HEK293 (cell line): ENCODE measurements at regions not wholly inside any gene's neighbourhood (a gene's known extent, or its start where the extent isn't known, plus 50 kb on each side); places are given as distances from the start of the nearest gene placed in this dataset.

ENCODE experiments used
- CTCF ChIA-PET: fragments of 350-600 bp; formaldehyde crosslinking; extraction: SDS; loops from one replicate; lab custom pipeline; 2021; ENCODE audit warnings: antibody characterized with exemption; lab: Yijun Ruan, JAX
- POLR2A ChIA-PET: fragments of 300-600 bp; formaldehyde crosslinking; extraction: SDS; loops from one replicate; lab custom pipeline; 2020; ENCODE audit warnings: antibody characterized with exemption, inconsistent platforms; lab: Yijun Ruan, JAX
- H3K27ac ChIP-seq: fragments of 200-500 bp; sonication (Bioruptor generic); 2 replicates; pipeline ENCODE4 v1.5.1; 2014; ENCODE audit warnings: low read depth, low read length, control low read depth, inconsistent platforms; ENCODE audit errors: extremely low read depth
- H3K36me3 ChIP-seq, 2 experiments: fragments of 200-500 bp in 1 of 2; sonication (Bioruptor generic) in 1 of 2; 1 replicate in 1 of 2; 2 replicates in 1 of 2; pipeline ENCODE4 v1.5.1; 2014 to 2017; ENCODE audit warnings: inconsistent platforms in 2 of 2, low read length in 2 of 2; ENCODE audit not compliant: control insufficient read depth in 2 of 2, insufficient read depth in 1 of 2
- H3K4me1 ChIP-seq: fragments of 200-500 bp; sonication (Bioruptor generic); 2 replicates; pipeline ENCODE4 v1.5.1; 2014; ENCODE audit warnings: mild to moderate bottlenecking, low read length, inconsistent platforms; ENCODE audit not compliant: control insufficient read depth, insufficient read depth
- H3K4me3 ChIP-seq: 2 replicates; pipeline ENCODE4 v1.5.1; 2011; ENCODE audit warnings: low read depth, mild to moderate bottlenecking, control low read depth, low read length, moderate library complexity
- H3K9me3 ChIP-seq: fragments of 200-500 bp; sonication (Bioruptor generic); 2 replicates; pipeline ENCODE4 v1.5.1; 2014; ENCODE audit warnings: low read depth, low read length, inconsistent platforms; ENCODE audit not compliant: control insufficient read depth, insufficient read depth
- HOXD13 ChIP-seq: sonication (generic); formaldehyde crosslinking; IDR thresholded peaks from 2 replicates; pipeline ENCODE4 v1.8.0; 2022; ENCODE audit warnings: missing genetic modification reagents, borderline replicate concordance
- KLF17 ChIP-seq: fragments of 450-650 bp; formaldehyde crosslinking; IDR thresholded peaks from 2 replicates; pipeline ENCODE4 v1.5.1; 2016; ENCODE audit warnings: missing biosample characterization, missing genetic modification characterization
- PRDM1 ChIP-seq: fragments of 450-650 bp; formaldehyde crosslinking; IDR thresholded peaks from 2 replicates; pipeline ENCODE4; 2016; ENCODE audit warnings: missing biosample characterization, missing genetic modification characterization
- PRDM10 ChIP-seq: fragments of 450-650 bp; formaldehyde crosslinking; IDR thresholded peaks from 2 replicates; pipeline ENCODE4 v1.5.1; 2016; ENCODE audit warnings: missing biosample characterization, missing genetic modification characterization
- PRDM6 ChIP-seq: fragments of 450-650 bp; formaldehyde crosslinking; IDR thresholded peaks from 2 replicates; pipeline ENCODE4 v1.5.1; 2017; ENCODE audit warnings: missing biosample characterization, missing genetic modification characterization
- SETDB1 ChIP-seq: IDR thresholded peaks from one replicate; pipeline ENCODE4 v1.6.1; 2017; ENCODE audit warnings: mild to moderate bottlenecking, low read length, moderate library complexity, mixed read lengths; ENCODE audit not compliant: insufficient read length
- ZBTB1 ChIP-seq: fragments of 450-650 bp; formaldehyde crosslinking; IDR thresholded peaks from 2 replicates; pipeline ENCODE4 v1.5.1; 2016; ENCODE audit warnings: missing biosample characterization, missing genetic modification characterization
- ZBTB11 ChIP-seq: fragments of 450-650 bp; formaldehyde crosslinking; conservative IDR thresholded peaks from 2 replicates; pipeline ENCODE4 v1.5.1; 2016; ENCODE audit warnings: low read depth, missing biosample characterization, missing genetic modification characterization
- ZBTB21 ChIP-seq: fragments of 450-650 bp; formaldehyde crosslinking; IDR thresholded peaks from 2 replicates; pipeline ENCODE4 v1.5.1; 2017; ENCODE audit warnings: missing biosample characterization, missing genetic modification characterization
- ZNF202 ChIP-seq: fragments of 450-650 bp; formaldehyde crosslinking; IDR thresholded peaks from 2 replicates; pipeline ENCODE4 v1.5.1; 2016; ENCODE audit warnings: missing biosample characterization, missing genetic modification characterization, borderline replicate concordance
- ZNF211 ChIP-seq: fragments of 450-650 bp; formaldehyde crosslinking; IDR thresholded peaks from 2 replicates; pipeline ENCODE4 v1.5.1; 2016; ENCODE audit warnings: low read depth, missing biosample characterization, missing genetic modification characterization
- ZNF23 ChIP-seq: fragments of 450-650 bp; formaldehyde crosslinking; IDR thresholded peaks from 2 replicates; pipeline ENCODE4 v1.5.1; 2016; ENCODE audit warnings: missing biosample characterization, missing genetic modification characterization, borderline replicate concordance
- ZNF350 ChIP-seq: fragments of 450-650 bp; formaldehyde crosslinking; IDR thresholded peaks from 2 replicates; pipeline ENCODE4 v1.5.0; 2017; ENCODE audit warnings: missing biosample characterization, mild to moderate bottlenecking, missing genetic modification characterization
- ZNF416 ChIP-seq: fragments of 450-650 bp; formaldehyde crosslinking; IDR thresholded peaks from 2 replicates; pipeline ENCODE4 v1.5.1; 2016; ENCODE audit warnings: missing biosample characterization, missing genetic modification characterization
- ZNF514 ChIP-seq: fragments of 450-650 bp; formaldehyde crosslinking; IDR thresholded peaks from 2 replicates; pipeline ENCODE4 v1.5.1; 2016; ENCODE audit warnings: missing biosample characterization, missing genetic modification characterization
- ZNF701 ChIP-seq: fragments of 450-650 bp; formaldehyde crosslinking; IDR thresholded peaks from 2 replicates; pipeline ENCODE4 v1.5.1; 2016; ENCODE audit warnings: missing biosample characterization, missing genetic modification characterization
- ZSCAN23 ChIP-seq: fragments of 450-650 bp; formaldehyde crosslinking; IDR thresholded peaks from 2 replicates; pipeline ENCODE4 v1.5.1; 2016; ENCODE audit warnings: missing biosample characterization, missing genetic modification characterization
- ZSCAN4 ChIP-seq: fragments of 450-650 bp; formaldehyde crosslinking; IDR thresholded peaks from 2 replicates; pipeline ENCODE4 v1.5.1; 2017; ENCODE audit warnings: missing biosample characterization, missing genetic modification characterization

GRCh38 chr11:86192519-86193257, 51.9 kb upstream of the EED start:
- CTCF ChIA-PET, result interaction anchor here (0.5 to 2.6 kb wide), 26 partner anchors 8 to 598 kb away, joined by 3 to 25 read pairs (median 5); partner anchors contain the start of genes CCDC83 and PICALM
- TF ChIP-seq PRDM6 (tag by site-specific recombination) (peak; percentile 54), ZNF416 (tag by site-specific recombination) (no peak), ZNF514 (no peak), ZBTB11 (tag by site-specific recombination) (no peak), ZSCAN23 (tag by site-specific recombination) (no peak), PRDM10 (tag by site-specific recombination) (peak; percentile 27; the same call in 1 of the 2 replicates), ZBTB21 (tag by site-specific recombination) (no peak), PRDM1 (tag by site-specific recombination) (0 out of 2 replicates have a peak, but pooled peaks have one; percentile 31), HOXD13 (no peak), SETDB1 (no peak), ZNF202 (no peak)
- no peaks in the 10 kb centered on the region for H3K4me1 ChIP-seq
- no peak overlapping the region for H3K27ac ChIP-seq
- H3K36me3 ChIP-seq, result no peaks in the 10 kb centered on the region
- POLR2A ChIA-PET, result interaction anchor here (1.0 to 1.8 kb wide), 3 partner anchors 52 to 125 kb away, joined by 3 to 8 read pairs (median 4); partner anchors contain the start of genes EED and PICALM
- H3K4me3 ChIP-seq, result no peak overlapping the region
- no peaks in the 10 kb centered on the region for H3K9me3 ChIP-seq

- ChIA-PET POLR2A (no interaction called here), CTCF (interaction anchor here (0.7 to 0.8 kb wide), 2 partner anchors 8 to 10 kb away, joined by 3 to 7 read pairs; no protein-coding TSS in a partner anchor)
- H3K4me1 ChIP-seq, result no peaks in the 10 kb centered on the region
- H3K27ac ChIP-seq, result no peak overlapping the region
- H3K9me3 ChIP-seq, result no peaks in the 10 kb centered on the region
- no peaks in the 10 kb centered on the region for H3K36me3 ChIP-seq
- no peak overlapping the region for H3K4me3 ChIP-seq
- TF ChIP-seq ZBTB1 (no peak), ZNF701 (tag by site-specific recombination) (no peak), ZNF211 (tag by site-specific recombination) (no peak), KLF17 (no peak), ZNF350 (tag by site-specific recombination) (no peak), ZSCAN4 (tag by site-specific recombination) (no peak), ZNF23 (tag by site-specific recombination) (no peak)
These were observed 52.7 kb upstream of the EED start for GRCh38 chr11:86191874-86192273.
